Femur (tissue), 1 donor: ENCODE measurements at regions not wholly inside any gene's neighbourhood (a gene's known extent, or its start where the extent isn't known, plus 50 kb on each side); places are given as distances from the start of the nearest gene placed in this dataset.

Source experiments
- DNase-seq: peaks from one replicate; pipeline ENCODE4 v3.0.0-alpha.2; 2017

- DNase-seq, result no peak
These were observed 103.4 kb downstream of the IL20RB start for GRCh38 chr3:137061186-137061585.

- no peak for DNase-seq
These were observed 104.5 kb downstream of the IL20RB start for GRCh38 chr3:137062250-137062649.

- DNase-seq, result no peak
These were observed 107.6 kb downstream of the IL20RB start for GRCh38 chr3:137065381-137065780.

GRCh38 chr3:137066092-137066491 lies 108.3 kb downstream of the IL20RB start:
- no peak for DNase-seq

GRCh38 chr3:137071104-137071503 lies 113.3 kb downstream of the IL20RB start:
- no peak for DNase-seq

GRCh38 chr3:137075020-137075419 lies 117.2 kb downstream of the IL20RB start:
- DNase-seq, result no peak

- DNase-seq, result no peak
These were observed 120.3 kb downstream of the IL20RB start for GRCh38 chr3:137078040-137078439.

- DNase-seq, result no peak
These were observed 121.8 kb downstream of the IL20RB start for GRCh38 chr3:137079571-137079970.

GRCh38 chr3:137081711-137082110 lies 123.9 kb downstream of the IL20RB start:
- no peak for DNase-seq

- DNase-seq, result no peak
These were observed 125.0 kb downstream of the IL20RB start for GRCh38 chr3:137082763-137083162.

GRCh38 chr3:137083332-137083731 lies 125.5 kb downstream of the IL20RB start:
- DNase-seq, result no peak

GRCh38 chr3:137084586-137084985 lies 126.8 kb downstream of the IL20RB start:
- no peak for DNase-seq

GRCh38 chr3:137097386-137097785 lies 139.6 kb downstream of the IL20RB start:
- no peak for DNase-seq

- DNase-seq, result no peak
These were observed 140.1 kb downstream of the IL20RB start for GRCh38 chr3:137097852-137098251.

- no peak for DNase-seq
These were observed 141.8 kb downstream of the IL20RB start for GRCh38 chr3:137099364-137100219.

GRCh38 chr3:137100326-137100725 lies 142.5 kb downstream of the IL20RB start:
- no peak for DNase-seq

GRCh38 chr3:137103739-137104138 lies 146.0 kb downstream of the IL20RB start:
- no peak for DNase-seq

- no peak for DNase-seq
These were observed 147.6 kb downstream of the IL20RB start for GRCh38 chr3:137105277-137105977.

- no peak for DNase-seq
These were observed 148.9 kb downstream of the IL20RB start for GRCh38 chr3:137106612-137107240.

GRCh38 chr3:137108699-137109440 lies 151.1 kb downstream of the IL20RB start:
- no peak for DNase-seq

- no peak for DNase-seq
These were observed 152.7 kb downstream of the IL20RB start for GRCh38 chr3:137110392-137110996.

GRCh38 chr3:137111497-137111896 lies 153.7 kb downstream of the IL20RB start:
- DNase-seq, result no peak

- no peak for DNase-seq
These were observed 158.8 kb downstream of the IL20RB start for GRCh38 chr3:137116619-137117018.
